Hematopoietic multipotent progenitor cell treated with erythropoietin and hydrocortisone succinate and interleukin-3 and kit ligand, for 6 days (in vitro differentiated cells): ENCODE measurements at regions not wholly inside any gene's neighbourhood (a gene's known extent, or its start where the extent isn't known, plus 50 kb on each side); places are given as distances from the start of the nearest gene placed in this dataset.

ENCODE experiments used
- DNase-seq: peaks from one replicate; pipeline ENCODE4 v3.0.0-alpha.2; 2015

GRCh38 chr6:129967427-129967826, 51.0 kb upstream of the L3MBTL3 start:
- DNase-seq: no peak

GRCh38 chr6:129966125-129966524, 52.3 kb upstream of the L3MBTL3 start:
- DNase-seq: no peak

- DNase-seq: no peak
Measured at GRCh38 chr6:129965096-129965495, 53.3 kb upstream of the L3MBTL3 start.

DNA sequence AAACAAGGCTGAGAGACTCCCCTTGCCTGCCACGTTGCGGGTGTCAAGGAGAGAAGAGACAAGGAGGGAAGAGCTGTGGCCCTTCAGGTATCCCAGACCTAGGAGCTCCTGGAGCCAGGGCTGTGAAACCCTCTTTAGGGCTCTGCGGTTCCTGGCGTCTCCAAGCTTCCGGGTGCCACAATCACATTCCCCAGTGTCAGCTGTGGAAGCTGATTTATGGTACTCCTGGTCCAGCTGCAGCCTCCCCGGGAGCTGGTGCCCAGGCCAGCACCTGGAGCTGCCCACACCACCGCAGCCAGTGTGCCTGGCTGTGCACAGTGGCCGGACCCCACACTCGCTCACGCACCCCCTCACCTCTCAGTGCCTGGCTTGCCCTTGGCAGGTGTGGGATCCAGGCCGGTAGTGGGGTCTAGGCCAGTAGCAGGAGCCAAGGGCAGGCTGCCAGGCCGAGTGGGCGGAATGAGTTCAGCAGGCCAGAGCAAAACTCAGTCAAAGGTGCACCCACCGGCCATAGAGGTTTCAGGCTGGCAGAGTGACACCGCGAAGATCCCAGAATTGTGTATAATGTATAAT, 58.9 kb upstream of the L3MBTL3 start:
- no peak for DNase-seq

DNA sequence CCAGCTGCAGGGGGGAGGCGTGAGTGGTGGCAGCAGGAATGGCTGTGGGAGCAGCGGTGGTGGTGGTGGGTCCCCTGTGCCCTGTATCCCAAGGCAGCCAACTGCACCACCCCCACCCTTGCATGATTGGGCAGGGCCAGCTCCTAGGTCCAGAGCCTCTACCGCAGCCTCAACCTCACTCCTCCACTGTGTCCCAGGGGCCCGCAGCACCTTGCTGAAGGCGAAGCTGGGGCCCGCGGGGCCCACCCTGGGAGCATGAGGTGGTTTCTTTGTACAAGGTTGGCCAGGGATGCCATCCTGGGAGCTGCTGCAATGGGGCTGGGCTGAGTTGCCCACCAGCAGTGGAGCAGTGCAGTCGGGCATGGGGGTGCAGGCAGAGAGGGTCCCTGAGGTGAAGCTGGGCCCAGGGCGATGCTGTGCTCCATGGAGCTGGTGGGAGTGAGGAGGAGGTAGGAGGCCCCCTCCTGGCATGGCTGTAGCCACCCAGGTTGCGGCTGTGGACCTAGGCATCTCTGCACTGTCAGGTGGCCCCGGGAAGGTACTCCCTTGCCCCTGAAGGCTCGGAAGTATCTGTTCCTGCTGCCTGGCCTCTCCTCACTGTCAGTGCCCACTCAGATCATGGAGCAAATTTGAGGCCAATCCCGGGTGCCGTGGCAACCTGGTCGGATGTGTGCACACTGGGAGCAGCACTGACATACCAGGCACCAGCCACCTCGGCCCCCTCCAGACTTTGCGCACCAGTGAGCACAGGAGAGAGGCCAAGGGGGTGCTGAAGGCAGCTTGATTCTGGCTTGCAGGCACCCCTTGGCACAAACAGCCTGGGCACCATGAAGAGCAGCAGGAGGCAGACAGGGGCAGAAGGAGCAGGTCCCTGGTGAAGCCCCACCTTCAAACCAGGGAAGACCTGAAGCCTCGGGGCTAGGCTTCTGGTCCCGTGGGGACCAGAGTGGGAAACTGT, 60.2 kb upstream of the L3MBTL3 start:
- DNase-seq: no peak

DNA sequence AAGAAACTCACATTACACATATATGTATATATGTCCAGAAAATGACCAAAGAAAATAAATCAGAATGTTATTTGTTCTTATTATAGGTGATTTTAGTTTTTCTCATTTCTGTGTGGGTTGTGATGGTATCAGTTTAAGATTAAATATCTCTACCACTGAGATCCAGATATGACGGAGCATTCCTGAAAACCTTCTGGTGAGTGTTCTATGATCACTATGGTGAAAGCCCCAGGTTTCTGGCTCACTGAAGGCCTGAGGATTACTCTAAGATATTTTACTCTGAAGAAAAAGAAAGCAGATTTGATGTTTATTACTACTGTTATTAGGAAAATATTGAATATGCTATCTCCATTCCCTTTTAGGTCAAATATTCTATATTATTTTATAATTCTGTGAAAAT, 62.8 kb upstream of the L3MBTL3 start:
- no peak for DNase-seq

GRCh38 chr6:129954749-129955431, 63.5 kb upstream of the L3MBTL3 start:
- no peak for DNase-seq

DNA sequence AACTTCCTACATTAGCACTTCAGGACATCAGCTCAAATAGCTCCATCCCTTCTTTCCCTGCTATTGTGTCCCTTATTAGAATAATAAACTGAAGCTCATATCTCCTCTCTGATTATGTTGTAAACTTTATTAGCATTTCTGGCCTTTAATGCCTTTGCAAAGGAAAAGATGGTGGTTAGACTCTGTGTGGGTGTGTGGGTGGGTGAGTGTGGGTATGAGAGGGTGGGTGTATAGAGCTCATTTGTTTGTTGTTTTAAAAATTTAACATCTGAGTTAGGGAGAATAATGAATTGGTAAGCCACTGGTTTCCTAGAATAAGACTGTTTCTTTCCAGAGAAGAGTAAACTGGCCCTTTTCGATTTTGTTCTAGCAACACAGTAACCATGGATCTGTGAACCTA, 70.6 kb upstream of the L3MBTL3 start:
- DNase-seq: no peak

GRCh38 chr6:129946439-129947140, 71.8 kb upstream of the L3MBTL3 start:
- DNase-seq: no peak

DNA sequence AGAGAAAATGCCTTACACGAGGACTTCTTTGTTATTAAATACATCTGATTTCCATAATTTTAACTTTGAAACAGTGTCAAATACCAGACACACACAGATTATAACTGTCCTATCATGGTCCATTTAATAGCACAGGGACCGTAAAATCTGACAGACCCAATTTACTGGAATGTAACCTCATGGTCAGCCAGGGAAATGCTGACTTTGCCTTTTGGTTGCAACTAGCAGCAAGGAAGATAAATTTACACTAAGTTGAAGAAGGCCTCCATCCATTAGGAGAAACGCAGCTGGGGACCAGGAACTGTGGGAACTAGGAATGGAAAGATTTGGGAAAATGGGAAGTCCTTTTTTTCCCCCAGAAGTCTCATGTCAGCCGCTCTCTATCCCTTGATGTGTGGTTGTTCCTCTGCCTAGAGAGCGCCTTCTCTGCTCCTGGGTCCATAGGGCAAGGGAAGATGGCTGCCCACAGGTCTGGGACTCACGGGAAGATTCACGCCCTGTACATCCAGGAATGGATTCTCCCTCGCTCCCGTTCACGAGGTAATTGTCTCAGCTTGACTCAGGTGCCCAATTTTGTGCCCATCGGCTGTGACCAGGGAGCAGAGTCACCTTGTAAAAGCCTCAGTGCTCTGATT, 74.6 kb upstream of the L3MBTL3 start:
- no peak for DNase-seq

- DNase-seq: no peak
Measured at GRCh38 chr6:129940454-129941195, 77.8 kb upstream of the L3MBTL3 start.

- no peak for DNase-seq
Measured at GRCh38 chr6:129938249-129939020, 77.3 kb upstream of the TMEM244 start.

DNA sequence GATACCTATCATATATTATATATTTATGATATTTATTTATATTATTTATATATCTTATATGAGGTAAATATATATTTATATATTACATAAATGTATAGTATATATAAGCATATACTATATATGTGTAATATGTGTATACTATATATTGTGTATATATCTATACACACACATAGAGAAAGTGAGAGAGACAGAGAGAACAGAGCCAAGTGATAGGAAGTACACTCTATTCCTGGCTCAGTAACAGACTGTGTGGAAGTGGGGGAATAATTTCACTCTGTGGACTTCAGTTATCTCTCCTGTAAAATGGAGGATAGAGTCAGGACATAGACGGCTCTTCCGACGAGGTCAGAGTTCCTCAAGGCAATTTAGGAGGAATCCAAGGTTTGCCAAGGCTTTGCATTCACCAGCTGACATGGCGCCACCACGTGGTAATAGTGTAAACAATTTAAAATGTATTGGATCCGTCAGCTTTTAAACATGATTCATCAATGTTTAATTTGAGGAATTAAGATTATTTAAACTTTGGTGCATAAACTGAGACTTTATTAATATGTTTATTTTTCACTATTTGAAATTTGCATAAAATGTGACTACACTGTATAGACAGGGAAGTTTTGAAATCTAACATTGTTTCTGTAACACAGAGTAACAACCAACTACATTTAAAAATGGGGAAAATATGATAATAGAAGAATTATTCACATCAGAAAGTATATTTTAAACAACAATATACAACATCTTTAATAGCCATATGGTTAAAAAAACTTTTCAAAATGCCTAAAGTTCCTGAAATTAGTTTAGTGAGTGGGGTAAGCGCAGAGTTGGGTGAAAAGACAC, 75.4 kb upstream of the TMEM244 start:
- DNase-seq: peak; percentile 91

DNA sequence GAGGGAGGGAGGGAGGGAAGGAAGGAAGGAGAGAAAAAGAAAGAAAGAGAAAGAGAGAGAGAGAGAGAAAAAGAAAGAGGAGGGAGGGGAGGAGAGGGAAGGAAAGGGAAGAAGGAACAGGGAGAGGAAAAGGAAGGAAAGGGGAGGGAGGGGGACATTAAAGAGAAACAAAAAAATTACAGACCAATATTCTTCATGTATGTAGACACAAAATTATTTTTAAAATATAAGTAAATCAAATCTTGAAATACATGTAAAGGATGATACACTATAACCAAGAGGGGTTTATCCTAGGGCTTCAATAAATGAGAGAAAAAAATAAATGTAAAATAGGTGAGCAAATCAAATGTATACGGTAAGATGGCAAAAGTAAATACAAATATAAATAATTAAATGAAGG, 71.2 kb upstream of the TMEM244 start:
- no peak for DNase-seq

DNA sequence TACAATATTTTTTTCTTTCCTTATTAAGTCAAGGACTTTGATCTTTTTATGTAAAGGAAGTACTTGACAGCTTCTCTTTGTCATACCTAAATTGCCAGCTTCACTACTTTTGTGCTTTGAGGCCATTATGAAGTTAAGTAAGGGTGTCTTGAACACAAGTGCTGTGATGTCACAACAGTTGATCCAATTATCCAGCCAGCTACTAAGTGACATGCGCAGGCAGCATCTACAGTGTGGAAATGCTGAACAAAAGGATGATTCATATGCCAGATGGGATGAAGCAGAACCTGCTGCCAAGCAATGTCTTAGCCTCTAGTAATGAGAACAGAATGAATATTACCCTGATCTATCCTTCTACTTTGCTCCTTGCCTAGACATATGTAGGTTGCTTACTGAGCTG, 68.3 kb upstream of the TMEM244 start:
- DNase-seq: no peak

GRCh38 chr6:129923530-129924250, 62.6 kb upstream of the TMEM244 start:
- DNase-seq: peak; percentile 15

- DNase-seq: peak; percentile 85
Measured at GRCh38 chr6:129921169-129921817, 60.2 kb upstream of the TMEM244 start.

GRCh38 chr6:129920103-129920798, 59.1 kb upstream of the TMEM244 start:
- DNase-seq: no peak
